Kidney (tissue), 13 donors: ENCODE measurements at regions not wholly inside any gene's neighbourhood (a gene's known extent, or its start where the extent isn't known, plus 50 kb on each side); places are given as distances from the start of the nearest gene placed in this dataset.

Experiments
- DNase-seq, 5 donors: peaks; one replicate each; pipeline ENCODE4 v3.0.0-alpha.2; 2013 to 2020
- FAIRE-seq: peaks from 2 replicates; lab custom pipeline; 2012; peaks lifted over from hg19 to GRCh38; lab: Jason Lieb, UNC
- H3K27ac ChIP-seq, 2 donors: one replicate each; pipeline ENCODE4 v1.7.0; 2013; ENCODE audit warnings: low read depth in 2 of 2, low read length in 2 of 2, inconsistent platforms in 1 of 2
- H3K27me3 ChIP-seq: one replicate; pipeline ENCODE4 v1.7.1; 2013; ENCODE audit warnings: low read length, inconsistent platforms; ENCODE audit not compliant: control insufficient read depth, insufficient read depth
- H3K36me3 ChIP-seq, 3 donors: one replicate each; pipeline versions ENCODE4 v1.7.0 to v1.7.1; 2013; ENCODE audit warnings: low read length in 3 of 3, control low read depth in 1 of 3, inconsistent platforms in 1 of 3; ENCODE audit not compliant: insufficient read depth in 3 of 3, control insufficient read depth in 2 of 3
- H3K4me1 ChIP-seq, 3 donors: one replicate each; pipeline versions ENCODE4 v1.7.0 to v1.7.1; 2013; ENCODE audit warnings: low read length in 3 of 3, inconsistent platforms in 1 of 3, low read depth in 1 of 3; ENCODE audit not compliant: control insufficient read depth in 2 of 3, insufficient read depth in 2 of 3
- H3K4me3 ChIP-seq, 3 donors: one replicate each; pipeline versions ENCODE4 v1.7.0 to v1.8.1; 2013; ENCODE audit warnings: low read length in 3 of 3, control low read depth in 1 of 3, inconsistent platforms in 1 of 3
- H3K9ac ChIP-seq, 3 donors: one replicate each; pipeline versions ENCODE4 v1.7.0 to v1.7.1; 2013; ENCODE audit warnings: low read length in 3 of 3, control low read depth in 1 of 3, inconsistent platforms in 1 of 3
- H3K9me3 ChIP-seq, 3 donors: one replicate each; pipeline versions ENCODE4 v1.7.0 to v1.7.1; 2013; ENCODE audit warnings: low read length in 3 of 3, control low read depth in 1 of 3, inconsistent platforms in 1 of 3; ENCODE audit not compliant: control insufficient read depth in 2 of 3, insufficient read depth in 1 of 3
- CTCF ChIP-seq: IDR thresholded peaks from 3 replicates; pipeline ENCODE4 v1.5.1; 2012; ENCODE audit warnings: mild to moderate bottlenecking, moderate library complexity, borderline replicate concordance; ENCODE audit not compliant: insufficient read depth; ENCODE audit errors: extremely low read depth
- intact Hi-C: fragments of 100-400 bp; cut with DNase I; formaldehyde crosslinking; loops from one replicate; pipeline ENCODE4 v1.11.1; 2022
- donor health status: control.
- donor health status: control.
- donor health status: control.
- donor health status: control.
- donor health status: control.
- donor health status: DM: yes; HTN: yes; CAD: no.
- donor health status: Normal renal cell carcinoma (clear cell type).

GRCh38 chr18:5630057-5630899, 86.5 kb upstream of the EPB41L3 start:
- intact Hi-C loops: no loop called here
- no peak for TF ChIP-seq CTCF
- DNase-seq (peak; percentile 87 to 93 (median 92)), FAIRE-seq (no peak)
- Histone ChIP-seq H3K27me3 (peaks cover 14% of the 10 kb centered on the region), H3K9ac (peak overlapping the region in 1 of 3 donors; percentile 70), H3K36me3 (no peaks in the 10 kb centered on the region), H3K4me1 (peaks cover 0 to 15% (median 3%) of the 10 kb centered on the region in 3 donors), H3K27ac (peak overlapping the region; percentile 79 to 92), H3K9me3 (no peaks in the 10 kb centered on the region), H3K4me3 (peak overlapping the region in 2 of 3 donors; percentile 67 to 70)

GRCh38 chr18:5628512-5629255, 84.9 kb upstream of the EPB41L3 start:
- H3K9ac ChIP-seq: peak overlapping the region in 2 of 3 donors; percentile 32 to 68
- no peaks in the 10 kb centered on the region for H3K36me3 ChIP-seq
- peak overlapping the region; percentile 34 to 70 (median 67) for H3K4me3 ChIP-seq
- peak; percentile 66 to 77 (median 74) for DNase-seq
- no peak for FAIRE-seq
- H3K9me3 ChIP-seq: no peaks in the 10 kb centered on the region
- intact Hi-C loops: no loop called here
- peak overlapping the region; percentile 79 to 92 for H3K27ac ChIP-seq
- TF ChIP-seq CTCF: no peak
- peaks cover 0 to 26% (median 8%) of the 10 kb centered on the region in 3 donors for H3K4me1 ChIP-seq
- peaks cover 14% of the 10 kb centered on the region for H3K27me3 ChIP-seq

- H3K4me3 ChIP-seq: peak overlapping the region; percentile 20 to 67 (median 34)
- no peak for TF ChIP-seq CTCF
- peaks cover 0 to 26% (median 8%) of the 10 kb centered on the region in 3 donors for H3K4me1 ChIP-seq
- FAIRE-seq (peak; percentile 11), DNase-seq (peak; percentile 29 to 78 (median 60))
- peak overlapping the region; percentile 79 to 92 for H3K27ac ChIP-seq
- H3K27me3 ChIP-seq: peaks cover 14% of the 10 kb centered on the region
- H3K9ac ChIP-seq: peak overlapping the region in 2 of 3 donors; percentile 6 to 57
- no peaks in the 10 kb centered on the region for H3K9me3 ChIP-seq
- H3K36me3 ChIP-seq: no peaks in the 10 kb centered on the region
- intact Hi-C loops: no loop called here
Observed at GRCh38 chr18:5627776-5628511, 84.1 kb upstream of the EPB41L3 start.
